Frontal cortex (tissue), 3 donors: ENCODE measurements at regions not wholly inside any gene's neighbourhood (a gene's known extent, or its start where the extent isn't known, plus 50 kb on each side); places are given as distances from the start of the nearest gene placed in this dataset.
"Not testable (repeated sequence)": the region's sequence is repeated elsewhere in the genome, so short reads cannot be mapped to it uniquely, and the experiment has no call there.

Source experiments
- DNase-seq, 2 donors: peaks; one replicate each; pipeline ENCODE4 v3.0.0; 2012; ENCODE audit warnings: low spot score in 2 of 2
- FAIRE-seq: peaks from 2 replicates; lab custom pipeline; 2012; peaks lifted over from hg19 to GRCh38; lab: Jason Lieb, UNC
- donor health status: control.
- donor health status: control.
- donor health status: control.

- no peak for FAIRE-seq
Measured at GRCh38 chr2:155947069-155947468, 385.5 kb downstream of the NR4A2 start.

GRCh38 chr2:155944218-155944617 lies 388.3 kb downstream of the NR4A2 start:
- no peak for DNase-seq
- no peak for FAIRE-seq

More at GRCh38 chr2:155947069-155947468, 385.5 kb downstream of the NR4A2 start:
- DNase-seq: no peak

GRCh38 chr2:155930312-155930711 lies 402.2 kb downstream of the NR4A2 start:
- FAIRE-seq (no peak), DNase-seq (no peak)

- FAIRE-seq (no peak), DNase-seq (no peak)
Measured at GRCh38 chr2:155917380-155917779, 415.1 kb downstream of the NR4A2 start.

GRCh38 chr2:155913356-155913755 lies 419.2 kb downstream of the NR4A2 start:
- DNase-seq (no peak), FAIRE-seq (no peak)

- no peak for DNase-seq
- no peak for FAIRE-seq
Measured at GRCh38 chr2:155908567-155908966, 424.0 kb downstream of the NR4A2 start.

- DNase-seq (no peak), FAIRE-seq (no peak)
Measured at GRCh38 chr2:155907211-155907610, 425.3 kb downstream of the NR4A2 start.

GRCh38 chr2:155905657-155906056 lies 426.9 kb downstream of the NR4A2 start:
- FAIRE-seq: no peak
- DNase-seq: no peak

GRCh38 chr2:155904720-155905119 lies 427.8 kb downstream of the NR4A2 start:
- DNase-seq (no peak), FAIRE-seq (no peak)

- FAIRE-seq (no peak), DNase-seq (no peak)
Measured at GRCh38 chr2:155902635-155903034, 429.9 kb downstream of the NR4A2 start.

- DNase-seq: no peak
- no peak for FAIRE-seq
Measured at GRCh38 chr2:155895016-155895415, 437.5 kb downstream of the NR4A2 start.

- not testable (repeated sequence) for FAIRE-seq, DNase-seq
Measured at GRCh38 chr2:155880382-155880781, 452.1 kb downstream of the NR4A2 start.

GRCh38 chr2:155879900-155880299 lies 452.6 kb downstream of the NR4A2 start:
- not testable (repeated sequence) for DNase-seq, FAIRE-seq

- DNase-seq (no peak), FAIRE-seq (no peak)
Measured at GRCh38 chr2:155872396-155872795, 460.1 kb downstream of the NR4A2 start.

- no peak for FAIRE-seq
Measured at GRCh38 chr2:155871940-155872339, 460.6 kb downstream of the NR4A2 start.

GRCh38 chr2:155867564-155867963 lies 465.0 kb downstream of the NR4A2 start:
- FAIRE-seq: no peak
- DNase-seq: no peak

More at GRCh38 chr2:155871940-155872339, 460.6 kb downstream of the NR4A2 start:
- no peak for DNase-seq

- DNase-seq (no peak), FAIRE-seq (no peak)
Measured at GRCh38 chr2:155866477-155866876, 466.0 kb downstream of the NR4A2 start.

- no peak for FAIRE-seq
- DNase-seq: no peak
Measured at GRCh38 chr2:155852156-155852555, 480.4 kb downstream of the NR4A2 start.

- FAIRE-seq: no peak
- no peak for DNase-seq
Measured at GRCh38 chr2:155846259-155846658, 486.3 kb downstream of the NR4A2 start.

- DNase-seq (no peak), FAIRE-seq (no peak)
Measured at GRCh38 chr2:155844461-155844860, 488.1 kb downstream of the NR4A2 start.

- no peak for FAIRE-seq
Measured at GRCh38 chr2:155842103-155842502, 490.4 kb downstream of the NR4A2 start.

GRCh38 chr2:155841442-155841841 lies 491.1 kb downstream of the NR4A2 start:
- FAIRE-seq (no peak), DNase-seq (no peak)

More at GRCh38 chr2:155842103-155842502, 490.4 kb downstream of the NR4A2 start:
- DNase-seq: no peak

GRCh38 chr2:155840661-155841060 lies 491.9 kb downstream of the NR4A2 start:
- DNase-seq (no peak), FAIRE-seq (no peak)
